Activated T-cell treated with anti-CD3 and anti-CD28 coated beads, Interleukin-2, amount 50 U/mL, for 4 hours (primary cell): ENCODE measurements at regions not wholly inside any gene's neighbourhood (a gene's known extent, or its start where the extent isn't known, plus 50 kb on each side); places are given as distances from the start of the nearest gene placed in this dataset.
"Not testable (repeated sequence)": the region's sequence is repeated elsewhere in the genome, so short reads cannot be mapped to it uniquely, and the experiment has no call there.

Source experiments
- ATAC-seq, 2 donors: fragments of 200-7000 bp; cut with Tn5 transposase; one replicate each; pipeline ENCODE4 v1.10.0; 2021
- DNase-seq: peaks from one replicate; pipeline ENCODE4 v3.0.0-alpha.2; 2020
- H3K27me3 Mint-ChIP-seq: one replicate; pipeline ENCODE4 v1.8.0; 2021; ENCODE audit warnings: low read depth, mixed read lengths
- H3K36me3 Mint-ChIP-seq: one replicate; pipeline ENCODE4 v1.8.0; 2022; ENCODE audit warnings: mixed read lengths; ENCODE audit not compliant: insufficient read depth
- H3K4me1 Mint-ChIP-seq: one replicate; pipeline ENCODE4 v1.8.0; 2021; ENCODE audit warnings: low read depth, mixed read lengths
- H3K4me3 Mint-ChIP-seq: one replicate; pipeline ENCODE4 v1.8.0; 2021; ENCODE audit warnings: mild to moderate bottlenecking, moderate library complexity, mixed read lengths
- H3K9me3 Mint-ChIP-seq: one replicate; pipeline ENCODE4 v1.8.0; 2021; ENCODE audit warnings: mixed read lengths

GRCh38 chr13:27354379-27354778 is 70.0 kb upstream of the GTF3A start:
- H3K4me3 Mint-ChIP-seq: no peak overlapping the region
- no peak for ATAC-seq
- no peak for DNase-seq
- H3K27me3 Mint-ChIP-seq: peaks cover 6% of the 10 kb centered on the region
- no peaks in the 10 kb centered on the region for H3K36me3 Mint-ChIP-seq
- H3K9me3 Mint-ChIP-seq: no peaks in the 10 kb centered on the region
- peaks cover 8% of the 10 kb centered on the region for H3K4me1 Mint-ChIP-seq

- ATAC-seq: no peak
- Mint-ChIP-seq H3K36me3 (no peaks in the 10 kb centered on the region), H3K4me1 (peaks cover 8% of the 10 kb centered on the region)
Observed at GRCh38 chr13:27355894-27356293, 68.5 kb upstream of the GTF3A start.

GRCh38 chr13:27358420-27358819 is 66.0 kb upstream of the GTF3A start:
- Mint-ChIP-seq H3K4me3 (no peak overlapping the region), H3K27me3 (peaks cover 22% of the 10 kb centered on the region), H3K36me3 (no peaks in the 10 kb centered on the region), H3K9me3 (no peaks in the 10 kb centered on the region), H3K4me1 (peaks cover 3% of the 10 kb centered on the region)
- DNase-seq (no peak), ATAC-seq (no peak)

More at GRCh38 chr13:27355894-27356293, 68.5 kb upstream of the GTF3A start:
- Mint-ChIP-seq H3K4me3 (no peak overlapping the region), H3K9me3 (no peaks in the 10 kb centered on the region), H3K27me3 (peaks cover 14% of the 10 kb centered on the region)
- DNase-seq: no peak

- DNase-seq: peak; percentile 62
- peak; percentile 44 to 56 for ATAC-seq
- H3K4me1 Mint-ChIP-seq: peaks cover 2% of the 10 kb centered on the region
- H3K4me3 Mint-ChIP-seq: no peak overlapping the region
- peaks cover 22% of the 10 kb centered on the region for H3K27me3 Mint-ChIP-seq
- no peaks in the 10 kb centered on the region for H3K9me3 Mint-ChIP-seq
- no peaks in the 10 kb centered on the region for H3K36me3 Mint-ChIP-seq
Observed at GRCh38 chr13:27359199-27359821, 65.1 kb upstream of the GTF3A start.

GRCh38 chr13:27360562-27360961 is 63.9 kb upstream of the GTF3A start:
- DNase-seq (no peak), ATAC-seq (no peak)
- Mint-ChIP-seq H3K36me3 (no peaks in the 10 kb centered on the region), H3K27me3 (peaks cover 29% of the 10 kb centered on the region), H3K9me3 (no peaks in the 10 kb centered on the region), H3K4me3 (no peak overlapping the region), H3K4me1 (peaks cover 2% of the 10 kb centered on the region)

- Mint-ChIP-seq H3K4me1 (peaks cover 2% of the 10 kb centered on the region), H3K36me3 (no peaks in the 10 kb centered on the region), H3K27me3 (peaks cover 33% of the 10 kb centered on the region), H3K9me3 (no peaks in the 10 kb centered on the region), H3K4me3 (no peak overlapping the region)
- DNase-seq: peak; percentile 72
- ATAC-seq: peak; percentile 92 to 95
Observed at GRCh38 chr13:27362064-27362751, 62.2 kb upstream of the GTF3A start.

- not testable (repeated sequence) for H3K4me3 Mint-ChIP-seq, H3K4me1 Mint-ChIP-seq, H3K36me3 Mint-ChIP-seq, ATAC-seq, DNase-seq, H3K9me3 Mint-ChIP-seq
- H3K27me3 Mint-ChIP-seq: peaks cover 40% of the 10 kb centered on the region
Observed at GRCh38 chr13:27363637-27364036, 60.8 kb upstream of the GTF3A start.

- Mint-ChIP-seq H3K36me3 (no peaks in the 10 kb centered on the region), H3K4me3 (no peak overlapping the region), H3K4me1 (no peaks in the 10 kb centered on the region), H3K9me3 (no peaks in the 10 kb centered on the region), H3K27me3 (peaks cover 28% of the 10 kb centered on the region)
- ATAC-seq (no peak), DNase-seq (no peak)
Observed at GRCh38 chr13:27367570-27367969, 56.8 kb upstream of the GTF3A start.

GRCh38 chr13:27370305-27370872 is 54.0 kb upstream of the GTF3A start:
- H3K9me3 Mint-ChIP-seq: no peaks in the 10 kb centered on the region
- peaks cover 30% of the 10 kb centered on the region for H3K27me3 Mint-ChIP-seq
- no peaks in the 10 kb centered on the region for H3K36me3 Mint-ChIP-seq
- DNase-seq (no peak), ATAC-seq (peak in 1 of 2 donors; percentile 39)
- H3K4me3 Mint-ChIP-seq: no peak overlapping the region
- H3K4me1 Mint-ChIP-seq: no peaks in the 10 kb centered on the region

GRCh38 chr13:27371932-27372331 is 52.5 kb upstream of the GTF3A start:
- Mint-ChIP-seq H3K4me1 (no peaks in the 10 kb centered on the region), H3K36me3 (no peaks in the 10 kb centered on the region), H3K9me3 (no peaks in the 10 kb centered on the region), H3K27me3 (peaks cover 25% of the 10 kb centered on the region), H3K4me3 (no peak overlapping the region)
- no peak for ATAC-seq
- DNase-seq: no peak

GRCh38 chr13:27372896-27373295 is 51.5 kb upstream of the GTF3A start:
- no peaks in the 10 kb centered on the region for H3K4me1 Mint-ChIP-seq
- H3K36me3 Mint-ChIP-seq: no peaks in the 10 kb centered on the region
- DNase-seq (no peak), ATAC-seq (no peak)
- H3K9me3 Mint-ChIP-seq: no peaks in the 10 kb centered on the region
- no peak overlapping the region for H3K4me3 Mint-ChIP-seq
- peaks cover 17% of the 10 kb centered on the region for H3K27me3 Mint-ChIP-seq

GRCh38 chr13:27374126-27374613 is 50.2 kb upstream of the GTF3A start:
- no peaks in the 10 kb centered on the region for H3K4me1 Mint-ChIP-seq
- DNase-seq: no peak
- no peaks in the 10 kb centered on the region for H3K36me3 Mint-ChIP-seq
- H3K9me3 Mint-ChIP-seq: no peaks in the 10 kb centered on the region
- no peak overlapping the region for H3K4me3 Mint-ChIP-seq
- ATAC-seq: peak in 1 of 2 donors; percentile 13
- peaks cover 14% of the 10 kb centered on the region for H3K27me3 Mint-ChIP-seq
